ENCODE measurements at regions not wholly inside any gene's neighbourhood (a gene's known extent, or its start where the extent isn't known, plus 50 kb on each side); places are given as distances from the start of the nearest gene placed in this dataset.

DNA sequence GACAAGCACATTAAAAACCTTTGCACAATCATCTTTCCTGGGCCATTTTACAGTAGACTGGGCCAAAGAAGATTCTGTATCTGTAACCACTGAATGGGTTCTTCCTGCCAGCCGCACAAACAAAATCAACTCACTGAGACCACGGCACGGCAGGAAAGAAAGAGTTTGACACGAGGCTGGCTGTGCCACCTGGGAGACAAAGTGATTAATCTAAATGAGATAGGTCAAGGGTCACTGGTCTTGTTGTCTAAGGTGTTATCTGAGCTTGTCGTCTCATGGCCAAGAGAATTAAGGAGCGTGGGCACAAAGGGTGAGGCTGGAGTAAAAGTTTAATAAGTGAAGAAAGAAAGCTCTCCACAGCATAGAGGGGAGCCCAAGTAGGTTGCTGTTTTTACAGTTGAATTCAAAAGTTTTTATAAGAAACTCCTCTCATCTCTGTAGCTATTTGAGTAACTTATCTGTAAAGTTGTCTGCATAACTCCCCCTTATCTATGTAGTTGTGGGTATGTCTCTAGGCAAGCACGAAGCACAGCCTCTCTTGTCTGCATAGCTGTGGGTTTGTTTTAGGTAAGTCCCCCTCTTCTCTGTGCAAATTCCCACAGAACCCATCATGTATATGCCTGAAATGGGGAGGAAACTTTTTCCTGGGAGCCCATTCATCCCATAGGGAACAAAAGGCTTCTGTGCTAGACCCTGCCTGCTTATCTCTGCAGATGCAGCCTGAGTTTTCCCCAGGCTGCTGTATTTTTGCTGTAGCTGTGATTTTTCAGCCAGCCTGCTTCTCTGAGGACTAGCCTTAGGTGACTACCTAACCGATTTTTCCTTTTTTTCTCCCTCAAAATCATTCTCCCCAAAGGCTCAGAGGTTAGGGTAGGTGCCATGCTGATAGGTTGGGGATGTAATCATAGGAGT lies 1314.6 kb upstream of the TMEM132C start (continued):
- TF ChIP-seq RNF2 (IDR thresholded peaks at IDR 0.05; ENCODE audit: borderline replicate concordance, low read depth, low read length, missing control alignments, poor library complexity, severe bottlenecking), result no peak
- TF ChIP-seq TCF12 (IDR thresholded peaks at IDR 0.05; ENCODE audit: low read depth, low read length), result no peak
